ENCODE measurements at regions not wholly inside any gene's neighbourhood (a gene's known extent, or its start where the extent isn't known, plus 50 kb on each side); places are given as distances from the start of the nearest gene placed in this dataset.

DNA sequence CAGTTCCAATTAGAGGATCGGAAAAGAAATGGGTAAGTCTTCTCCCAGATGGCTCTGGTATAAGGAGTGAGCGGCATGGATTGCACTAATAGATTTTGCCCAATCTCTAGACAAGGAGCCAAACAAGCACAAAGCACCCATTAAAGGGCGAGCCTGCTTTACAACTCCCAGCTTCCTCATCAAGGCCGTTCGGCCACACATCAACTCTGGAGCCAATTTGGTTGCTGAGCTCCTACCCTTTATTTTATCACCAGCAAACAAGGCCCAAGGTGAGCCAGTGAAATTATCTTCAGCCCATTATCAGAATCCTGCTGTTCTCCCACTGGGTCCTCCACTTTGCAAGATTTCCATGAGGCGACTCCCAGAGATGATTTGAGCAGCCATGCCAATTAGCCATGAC, 292.2 kb upstream of the NPVF start:
- TF ChIP-seq, protein P1, sequence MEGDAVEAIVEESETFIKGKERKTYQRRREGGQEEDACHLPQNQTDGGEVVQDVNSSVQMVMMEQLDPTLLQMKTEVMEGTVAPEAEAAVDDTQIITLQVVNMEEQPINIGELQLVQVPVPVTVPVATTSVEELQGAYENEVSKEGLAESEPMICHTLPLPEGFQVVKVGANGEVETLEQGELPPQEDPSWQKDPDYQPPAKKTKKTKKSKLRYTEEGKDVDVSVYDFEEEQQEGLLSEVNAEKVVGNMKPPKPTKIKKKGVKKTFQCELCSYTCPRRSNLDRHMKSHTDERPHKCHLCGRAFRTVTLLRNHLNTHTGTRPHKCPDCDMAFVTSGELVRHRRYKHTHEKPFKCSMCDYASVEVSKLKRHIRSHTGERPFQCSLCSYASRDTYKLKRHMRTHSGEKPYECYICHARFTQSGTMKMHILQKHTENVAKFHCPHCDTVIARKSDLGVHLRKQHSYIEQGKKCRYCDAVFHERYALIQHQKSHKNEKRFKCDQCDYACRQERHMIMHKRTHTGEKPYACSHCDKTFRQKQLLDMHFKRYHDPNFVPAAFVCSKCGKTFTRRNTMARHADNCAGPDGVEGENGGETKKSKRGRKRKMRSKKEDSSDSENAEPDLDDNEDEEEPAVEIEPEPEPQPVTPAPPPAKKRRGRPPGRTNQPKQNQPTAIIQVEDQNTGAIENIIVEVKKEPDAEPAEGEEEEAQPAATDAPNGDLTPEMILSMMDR (IDR thresholded peaks at IDR 0.05): no peak
- TF ChIP-seq POLR2A (IDR thresholded peaks at IDR 0.05): no peak
- TF ChIP-seq POLR2AphosphoS5 (IDR thresholded peaks at IDR 0.05): no peak

All from sigmoid colon (tissue), 4 donors.